HCT116 (cell line): ENCODE measurements at regions not wholly inside any gene's neighbourhood (a gene's known extent, or its start where the extent isn't known, plus 50 kb on each side); places are given as distances from the start of the nearest gene placed in this dataset.

Source experiments
- ATAC-seq: fragments of 200-7000 bp; cut with Tn5 transposase; 2 replicates; pipeline ENCODE4 v1.9.1; 2020; ENCODE audit warnings: mild to moderate bottlenecking, moderate library complexity
- BruUV-seq: library from RNA; stranded (reverse); fragments of 400-500 nt; replicated peaks from 2 replicates; lab custom pipeline; 2021; lab: Mats Ljungman, UMichigan
- CTCF ChIA-PET: fragments of 300-600 bp; sonication (Branson Sonifier 250); formaldehyde crosslinking; loops from one replicate; lab custom pipeline; 2021; ENCODE audit warnings: antibody characterized with exemption; lab: Charles Lee
- POLR2A ChIA-PET: fragments of 300-600, 350-600 bp; sonication (Branson Sonifier 250); formaldehyde crosslinking; loops from one replicate; lab custom pipeline; 2021; ENCODE audit warnings: antibody characterized with exemption; lab: Charles Lee
- RAD21 ChIA-PET, 2 experiments: fragments of 300-600 bp; sonication (Branson Sonifier 250); formaldehyde crosslinking; loops; one replicate each; lab custom pipeline; 2023; ENCODE audit warnings: low total read pairs in 2 of 2; ENCODE audit not compliant: uncharacterized antibody in 2 of 2, unreplicated experiment in 2 of 2, low non-redundant PET in 1 of 2; lab: Charles Lee
- DNase-seq: peaks from one replicate; pipeline ENCODE4 v3.0.0-alpha.2; 2010; ENCODE audit warnings: low read depth, low spot score
- H2AFZ ChIP-seq: fragments of 200-600 bp; shearing (Covaris generic), sonication (generic); 2 replicates; pipeline ENCODE4 v1.6.1; 2017; ENCODE audit warnings: low read depth, mixed run types, mixed read lengths, antibody characterized with exemption, low read length; ENCODE audit not compliant: poor library complexity, severe bottlenecking
- H3K27ac ChIP-seq: 2 replicates; pipeline ENCODE4 v1.5.1; 2012; ENCODE audit warnings: low read depth, low read length
- H3K27me3 ChIP-seq: fragments of 200-600 bp; sonication (generic); 2 replicates; pipeline ENCODE4 v1.6.1; 2016; ENCODE audit warnings: mixed run types, low read length, mixed read lengths; ENCODE audit not compliant: insufficient read depth
- H3K36me3 ChIP-seq, 2 experiments: fragments of 200-500 bp in 1 of 2; fragments of 200-600 bp in 1 of 2; sonication (Bioruptor generic) in 1 of 2; sonication (generic) in 1 of 2; 2 replicates each; pipeline versions ENCODE4 v1.5.1 to v1.6.1; 2014 to 2016; ENCODE audit warnings: low read length in 2 of 2, inconsistent platforms in 1 of 2, mixed read lengths in 1 of 2, mixed run types in 1 of 2; ENCODE audit not compliant: insufficient read depth in 2 of 2, control insufficient read depth in 1 of 2
- H3K4me1 ChIP-seq, 2 experiments: fragments of 200-600 bp in 1 of 2; sonication (generic) in 1 of 2; 2 replicates each; pipeline versions ENCODE4 v1.5.1 to v1.6.1; 2012 to 2017; ENCODE audit warnings: low read length in 2 of 2, inconsistent platforms in 1 of 2, mild to moderate bottlenecking in 1 of 2, mixed read lengths in 1 of 2, mixed run types in 1 of 2, moderate library complexity in 1 of 2; ENCODE audit not compliant: insufficient read depth in 2 of 2, control insufficient read depth in 1 of 2
- H3K4me2 ChIP-seq: fragments of 200-600 bp; sonication (generic); 2 replicates; pipeline ENCODE4 v1.6.1; 2017; ENCODE audit warnings: mixed run types, low read length, mixed read lengths
- H3K4me3 ChIP-seq, 2 experiments: fragments of 200-600 bp in 1 of 2; sonication (generic) in 1 of 2; replicated peaks in 1 of 2; 2 replicates each; pipeline ENCODE4 v1.5.1; 2011 to 2016; ENCODE audit warnings: low read length in 2 of 2, control low read depth in 1 of 2, low read depth in 1 of 2, mild to moderate bottlenecking in 1 of 2, mixed read lengths in 1 of 2, mixed run types in 1 of 2
- H3K79me2 ChIP-seq: fragments of 200-600 bp; sonication (generic); 2 replicates; pipeline ENCODE4 v1.6.1; 2017; ENCODE audit warnings: mild to moderate bottlenecking, mixed run types, low read length, moderate library complexity, mixed read lengths; ENCODE audit not compliant: insufficient read depth
- H3K9ac ChIP-seq: fragments of 200-600 bp; sonication (generic); 2 replicates; pipeline ENCODE4 v1.6.1; 2016; ENCODE audit warnings: low read length, mixed read lengths
- H3K9me2 ChIP-seq: fragments of 200-600 bp; sonication (generic), shearing (Covaris generic); 2 replicates; pipeline ENCODE4 v1.6.1; 2017; ENCODE audit warnings: mixed run types, mild to moderate bottlenecking, moderate library complexity; ENCODE audit not compliant: insufficient read depth
- H3K9me3 ChIP-seq, 2 experiments: fragments of 200-500 bp in 1 of 2; fragments of 200-600 bp in 1 of 2; sonication (Bioruptor generic) in 1 of 2; sonication (generic) in 1 of 2; 2 replicates each; pipeline ENCODE4 v1.6.1; 2014 to 2017; ENCODE audit warnings: low read length in 2 of 2, mixed read lengths in 2 of 2, inconsistent platforms in 1 of 2, low read depth in 1 of 2, mild to moderate bottlenecking in 1 of 2, mixed run types in 1 of 2, moderate library complexity in 1 of 2; ENCODE audit not compliant: control insufficient read depth in 1 of 2, insufficient read depth in 1 of 2
- H4K20me1 ChIP-seq: fragments of 200-600 bp; sonication (generic), shearing (Covaris generic); 2 replicates; pipeline ENCODE4 v1.6.1; 2017; ENCODE audit warnings: mixed run types, mild to moderate bottlenecking, moderate library complexity; ENCODE audit not compliant: insufficient read depth
- CEBPB ChIP-seq: IDR thresholded peaks from 2 replicates; pipeline ENCODE4 v1.6.1; 2012; ENCODE audit warnings: low read depth
- ELF1 ChIP-seq: IDR thresholded peaks from 2 replicates; pipeline ENCODE4 v1.6.1; 2012; ENCODE audit warnings: low read depth, borderline replicate concordance
- EZH2 ChIP-seq: fragments of 200-600 bp; sonication (generic); IDR thresholded peaks from 2 replicates; pipeline ENCODE4 v1.6.1; 2017; ENCODE audit warnings: antibody characterized with exemption, mixed run types
- FOSL1 ChIP-seq: IDR thresholded peaks from 2 replicates; pipeline ENCODE4 v1.6.1; 2012; ENCODE audit warnings: low read depth
- POLR2AphosphoS5 ChIP-seq: IDR thresholded peaks from 2 replicates; pipeline ENCODE4 v1.6.1; 2011; ENCODE audit warnings: mild to moderate bottlenecking, low read depth, low read length, moderate library complexity
- REST ChIP-seq: IDR thresholded peaks from 2 replicates; pipeline ENCODE4 v1.6.1; 2012; ENCODE audit warnings: low read depth
- SIN3A ChIP-seq: IDR thresholded peaks from 2 replicates; pipeline ENCODE4 v1.6.1; 2012; ENCODE audit warnings: low read depth
- SRF ChIP-seq: IDR thresholded peaks from 2 replicates; pipeline ENCODE4 v1.6.1; 2012; ENCODE audit warnings: low read depth
- YY1 ChIP-seq: IDR thresholded peaks from 2 replicates; pipeline ENCODE4 v1.6.1; 2011; ENCODE audit warnings: low read length, low read depth, moderate library complexity, mild to moderate bottlenecking; ENCODE audit not compliant: insufficient replicate concordance; ENCODE audit errors: extremely low read depth
- ZNF274 ChIP-seq: fragments of 200-500 bp; sonication (Bioruptor generic); IDR thresholded peaks from 2 replicates; pipeline ENCODE4 v1.6.1; 2014; ENCODE audit warnings: mild to moderate bottlenecking, low read depth, low read length, inconsistent platforms
- intact Hi-C: fragments of 100-400 bp; cut with micrococcal nuclease; formaldehyde crosslinking; loops from 2 replicates; pipeline ENCODE4 v1.10.0; 2022

- no peak for TF ChIP-seq SRF
- TF ChIP-seq CEBPB: no peak
- no peak for TF ChIP-seq YY1
- no peak for TF ChIP-seq SIN3A
Measured at GRCh38 chr15:96108405-96108804, 222.1 kb upstream of the NR2F2 start (continued).

DNA sequence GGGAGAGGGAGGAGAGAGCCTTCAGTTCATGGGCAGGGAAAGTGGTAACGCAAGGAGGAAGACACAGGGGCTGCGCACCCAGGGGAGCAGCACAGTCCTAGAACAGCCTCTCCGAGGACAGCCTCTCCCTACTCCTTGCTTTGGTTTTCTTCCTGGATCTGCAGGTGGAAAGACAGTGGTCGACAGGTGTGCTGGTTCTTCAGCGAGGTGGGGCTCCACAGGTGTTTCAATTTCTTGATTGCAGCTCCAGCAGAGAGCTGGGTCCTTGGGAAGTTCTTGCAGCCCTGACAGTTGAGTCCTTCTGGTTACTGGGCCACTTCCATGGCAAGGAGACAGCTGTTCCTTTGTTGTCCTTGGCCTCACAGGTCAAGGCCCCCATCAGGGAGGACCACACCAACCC, 220.7 kb upstream of the NR2F2 start:
- H4K20me1 ChIP-seq: no peaks in the 10 kb centered on the region
- ChIA-PET RAD21 (no interaction called here), POLR2A (no interaction called here), CTCF (no interaction called here)
- H3K4me1 ChIP-seq: no peaks in the 10 kb centered on the region
- no peaks in the 10 kb centered on the region for H3K36me3 ChIP-seq
- no peak overlapping the region for H3K4me3 ChIP-seq
- no peak overlapping the region for H3K4me2 ChIP-seq
- DNase-seq: no peak
- ATAC-seq: no peak
- BruUV-seq: no TSS peak
- intact Hi-C loops: no loop called here
- H3K79me2 ChIP-seq: no peaks in the 10 kb centered on the region
- H3K27me3 ChIP-seq: no peaks in the 10 kb centered on the region
- TF ChIP-seq REST (no peak), EZH2 (no peak), POLR2AphosphoS5 (no peak), ELF1 (no peak), FOSL1 (no peak), ZNF274 (no peak)
- H3K9ac ChIP-seq: no peak overlapping the region
- no peaks in the 10 kb centered on the region for H3K9me3 ChIP-seq
- H2AFZ ChIP-seq: no peak overlapping the region
- no peaks in the 10 kb centered on the region for H3K9me2 ChIP-seq
- no peak overlapping the region for H3K27ac ChIP-seq
